Gastrocnemius medialis (tissue), 4 donors: ENCODE measurements at regions not wholly inside any gene's neighbourhood (a gene's known extent, or its start where the extent isn't known, plus 50 kb on each side); places are given as distances from the start of the nearest gene placed in this dataset.

Experiments
- ATAC-seq, 2 donors: fragments of 150-250 bp; one replicate each; pipeline ENCODE4 v1.9.1; 2016
- DNase-seq, 2 donors: peaks; one replicate each; pipeline ENCODE4 v3.0.0-alpha.2; 2019
- H3K27ac ChIP-seq, 4 donors: fragments of 200-600 bp; sonication (generic); 1 replicate in 1 of 4; 2 replicates in 3 of 4; pipeline ENCODE4 v1.5.1; 2016 to 2018; ENCODE audit warnings: mild to moderate bottlenecking in 2 of 4, moderate library complexity in 1 of 4
- H3K27me3 ChIP-seq, 3 donors: fragments of 200-600 bp; sonication (generic) in 2 of 3; 1 replicate in 1 of 3; 2 replicates in 2 of 3; pipeline versions ENCODE4 v1.5.1 to v1.6.0; 2016 to 2019; ENCODE audit warnings: mild to moderate bottlenecking in 1 of 3, moderate library complexity in 1 of 3
- H3K36me3 ChIP-seq, 2 donors: fragments of 200-600 bp; sonication (generic) in 1 of 2; one replicate each; pipeline ENCODE4 v1.5.1; 2017 to 2018
- H3K4me1 ChIP-seq, 2 donors: fragments of 200-600 bp; sonication (generic) in 1 of 2; one replicate each; pipeline ENCODE4 v1.5.1; 2016 to 2017; ENCODE audit warnings: mild to moderate bottlenecking in 2 of 2
- H3K4me3 ChIP-seq, 4 donors: fragments of 200-600 bp; sonication (generic) in 3 of 4; 1 replicate in 1 of 4; 2 replicates in 3 of 4; pipeline ENCODE4 v1.5.1; 2016 to 2019; ENCODE audit warnings: mild to moderate bottlenecking in 2 of 4
- H3K9me3 ChIP-seq, 3 donors: fragments of 200-600 bp; sonication (generic) in 2 of 3; 1 replicate in 1 of 3; 2 replicates in 2 of 3; pipeline ENCODE4 v1.5.1; 2016 to 2019
- POLR2A ChIP-seq, 2 donors: fragments of 450-650 bp; IDR thresholded peaks; one replicate each; pipeline ENCODE4 v1.6.1; 2017; ENCODE audit warnings: antibody characterized with exemption in 2 of 2, mild to moderate bottlenecking in 2 of 2, moderate library complexity in 2 of 2
- in situ Hi-C, 4 donors: fragments of 200-750 bp; cut with MboI; loops; one replicate each; pipeline versions ENCODE4 v1.15.0 to v1.8.0; 2017; ENCODE audit warnings: low sequenced_read_pairs in 4 of 4
- intact Hi-C: fragments of 100-400 bp; cut with DNase I; formaldehyde crosslinking; loops from one replicate; pipeline ENCODE4 v1.15.1; 2023; ENCODE audit warnings: low total_unique reads
- TF ChIP-seq, protein P1 (sequence below), 5 experiments: fragments of 450-650 bp in 3 of 5; fragments of 200-600 bp in 2 of 5; sonication (generic) in 2 of 5; IDR thresholded peaks in 4 of 5; conservative IDR thresholded peaks in 1 of 5; 1 replicate in 4 of 5; 2 replicates in 1 of 5; pipeline ENCODE4 v1.5.1; 2016 to 2019; ENCODE audit warnings: antibody characterized with exemption in 5 of 5, mild to moderate bottlenecking in 3 of 5, moderate library complexity in 3 of 5

DNA sequence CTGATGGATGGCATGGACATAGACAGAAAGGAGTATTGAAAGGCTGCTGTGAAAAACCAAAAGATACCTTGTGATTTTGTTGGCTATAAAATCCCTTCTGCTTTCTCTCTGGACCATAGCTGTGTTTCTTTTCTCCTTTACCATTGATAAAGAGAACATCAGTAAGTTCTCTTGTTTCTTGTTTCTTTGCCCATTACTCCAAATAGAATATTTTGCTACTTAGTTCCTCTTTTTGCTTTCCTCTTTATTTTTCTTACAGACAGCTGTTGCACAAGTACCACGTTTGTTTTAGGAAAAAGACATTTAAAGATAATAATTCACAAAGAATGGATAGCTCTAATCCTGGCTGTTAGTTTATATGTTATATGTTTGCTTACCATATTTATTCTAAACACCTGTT is 1129.2 kb downstream of the DTWD2 start:
- intact Hi-C loops = no loop called here
- Histone ChIP-seq H3K27ac (no peak overlapping the region), H3K27me3 (no peaks in the 10 kb centered on the region), H3K4me1 (no peaks in the 10 kb centered on the region), H3K36me3 (no peaks in the 10 kb centered on the region), H3K9me3 (no peaks in the 10 kb centered on the region), H3K4me3 (no peak overlapping the region)
- in situ Hi-C loops = no loop called here
- TF ChIP-seq, protein P1, sequence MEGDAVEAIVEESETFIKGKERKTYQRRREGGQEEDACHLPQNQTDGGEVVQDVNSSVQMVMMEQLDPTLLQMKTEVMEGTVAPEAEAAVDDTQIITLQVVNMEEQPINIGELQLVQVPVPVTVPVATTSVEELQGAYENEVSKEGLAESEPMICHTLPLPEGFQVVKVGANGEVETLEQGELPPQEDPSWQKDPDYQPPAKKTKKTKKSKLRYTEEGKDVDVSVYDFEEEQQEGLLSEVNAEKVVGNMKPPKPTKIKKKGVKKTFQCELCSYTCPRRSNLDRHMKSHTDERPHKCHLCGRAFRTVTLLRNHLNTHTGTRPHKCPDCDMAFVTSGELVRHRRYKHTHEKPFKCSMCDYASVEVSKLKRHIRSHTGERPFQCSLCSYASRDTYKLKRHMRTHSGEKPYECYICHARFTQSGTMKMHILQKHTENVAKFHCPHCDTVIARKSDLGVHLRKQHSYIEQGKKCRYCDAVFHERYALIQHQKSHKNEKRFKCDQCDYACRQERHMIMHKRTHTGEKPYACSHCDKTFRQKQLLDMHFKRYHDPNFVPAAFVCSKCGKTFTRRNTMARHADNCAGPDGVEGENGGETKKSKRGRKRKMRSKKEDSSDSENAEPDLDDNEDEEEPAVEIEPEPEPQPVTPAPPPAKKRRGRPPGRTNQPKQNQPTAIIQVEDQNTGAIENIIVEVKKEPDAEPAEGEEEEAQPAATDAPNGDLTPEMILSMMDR (IDR thresholded peaks at IDR 0.05 in 4 of 5, conservative IDR thresholded peaks at IDR 0.05 in 1 of 5) = no peak
- TF ChIP-seq POLR2A (IDR thresholded peaks at IDR 0.05) = no peak
- DNase-seq (no peak), ATAC-seq (no peak)

DNA sequence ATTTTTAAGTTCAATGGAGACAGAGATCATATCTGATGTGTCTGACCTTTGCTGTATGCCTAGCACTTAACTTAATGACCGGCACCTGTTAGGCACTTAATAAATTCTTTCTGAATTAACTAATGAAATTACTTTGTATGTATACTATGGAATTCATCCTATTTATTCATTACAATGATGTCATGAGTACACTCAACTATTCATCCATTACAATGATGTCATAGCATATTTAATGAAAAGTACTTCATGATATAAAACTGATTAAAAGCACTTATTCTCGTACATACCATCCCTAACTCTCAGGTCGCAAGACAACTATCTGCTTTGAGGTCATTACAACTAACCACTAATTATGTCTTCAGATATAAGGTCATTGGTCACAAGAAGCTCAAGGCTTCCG is 1131.6 kb downstream of the DTWD2 start:
- intact Hi-C loops = no loop called here
- no peaks in the 10 kb centered on the region for H3K36me3 ChIP-seq
- H3K4me3 ChIP-seq = no peak overlapping the region
- DNase-seq = no peak
- H3K9me3 ChIP-seq = no peaks in the 10 kb centered on the region
- no peak overlapping the region for H3K27ac ChIP-seq
- ATAC-seq = no peak
- no peaks in the 10 kb centered on the region for H3K4me1 ChIP-seq
- in situ Hi-C loops = no loop called here
- H3K27me3 ChIP-seq = no peaks in the 10 kb centered on the region
- TF ChIP-seq POLR2A (IDR thresholded peaks at IDR 0.05) = no peak
- TF ChIP-seq, protein P1 (IDR thresholded peaks at IDR 0.05 in 4 of 5, conservative IDR thresholded peaks at IDR 0.05 in 1 of 5) = no peak

DNA sequence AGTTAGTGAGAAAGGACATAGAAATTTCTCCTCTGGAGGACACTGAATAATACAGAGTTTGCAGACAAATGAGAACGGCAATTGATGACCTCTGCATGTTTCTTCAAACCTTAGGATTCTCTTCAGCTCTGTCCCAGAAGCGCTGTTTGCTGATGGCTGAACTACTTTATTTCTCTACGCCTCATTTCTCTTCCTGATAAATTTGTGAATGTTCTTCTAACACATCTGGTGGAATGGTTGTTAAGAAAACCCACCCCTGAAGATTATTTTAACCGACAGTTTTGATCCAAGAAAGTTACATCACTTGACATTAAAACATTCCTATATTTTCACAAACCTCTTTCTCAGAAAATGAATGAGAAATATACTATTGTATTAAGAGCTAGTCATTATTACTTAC is 1150.6 kb downstream of the DTWD2 start:
- Histone ChIP-seq H3K27me3 (no peaks in the 10 kb centered on the region), H3K27ac (no peak overlapping the region)
- intact Hi-C loops = no loop called here

DNA sequence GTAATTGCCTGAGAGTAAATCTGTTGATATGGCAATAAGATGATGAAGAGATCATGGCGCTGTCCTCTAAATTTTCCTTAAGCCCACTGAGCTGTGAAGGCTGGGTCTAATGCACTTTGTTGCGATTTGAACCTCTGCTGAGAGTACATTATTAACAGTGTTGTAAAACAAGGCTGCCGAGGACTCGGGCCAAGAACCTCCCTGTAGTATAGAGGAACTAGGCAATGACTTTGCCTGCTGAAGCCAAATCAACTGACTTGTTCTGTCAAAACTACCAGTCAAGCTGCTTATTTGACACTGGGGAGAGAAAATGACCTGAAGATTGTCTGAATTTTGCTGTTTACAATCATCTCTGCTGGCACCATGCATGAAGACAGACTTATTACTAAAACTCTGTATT is 1154.7 kb downstream of the DTWD2 start:
- TF ChIP-seq, protein P1 (IDR thresholded peaks at IDR 0.05 in 4 of 5, conservative IDR thresholded peaks at IDR 0.05 in 1 of 5) = no peak
- no peak for TF ChIP-seq POLR2A (IDR thresholded peaks at IDR 0.05)
- Histone ChIP-seq H3K27me3 (no peaks in the 10 kb centered on the region), H3K4me1 (no peaks in the 10 kb centered on the region), H3K27ac (no peak overlapping the region), H3K36me3 (no peaks in the 10 kb centered on the region), H3K9me3 (no peaks in the 10 kb centered on the region), H3K4me3 (no peak overlapping the region)
- DNase-seq (peak in 1 of 2 donors; percentile 13), ATAC-seq (no peak)
- intact Hi-C loops (no loop called here), in situ Hi-C loops (no loop called here)

More for the DNA sequence above, 1150.6 kb downstream of the DTWD2 start:
- Histone ChIP-seq H3K4me3 (no peak overlapping the region), H3K9me3 (no peaks in the 10 kb centered on the region), H3K4me1 (no peaks in the 10 kb centered on the region), H3K36me3 (no peaks in the 10 kb centered on the region)
- TF ChIP-seq, protein P1 (IDR thresholded peaks at IDR 0.05 in 4 of 5, conservative IDR thresholded peaks at IDR 0.05 in 1 of 5) = no peak
- TF ChIP-seq POLR2A (IDR thresholded peaks at IDR 0.05) = no peak
- in situ Hi-C loops = no loop called here
- ATAC-seq = no peak
- DNase-seq = no peak

DNA sequence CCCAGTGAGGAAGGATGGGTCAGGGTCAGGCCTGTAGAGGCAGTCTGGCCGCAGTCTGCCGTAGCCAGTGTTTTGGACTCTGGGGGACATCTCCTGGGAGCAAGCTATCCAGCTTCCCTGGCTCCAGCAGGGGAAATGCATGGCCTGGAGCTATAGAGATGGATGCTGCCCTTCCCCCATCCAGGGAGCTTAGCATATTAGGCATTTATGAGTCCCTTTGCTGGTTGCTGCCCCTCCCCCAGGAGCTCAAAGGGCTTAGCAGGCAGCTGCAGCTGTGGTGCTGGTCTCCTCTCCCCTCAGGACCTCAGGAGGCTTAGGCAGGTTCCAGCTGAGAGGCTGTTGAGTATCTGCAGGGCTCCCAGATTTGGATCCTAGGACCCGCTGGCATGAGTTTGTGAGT is 1158.7 kb downstream of the DTWD2 start:
- in situ Hi-C loops = no loop called here

More for the DNA sequence above, 1158.7 kb downstream of the DTWD2 start:
- no peaks in the 10 kb centered on the region for H3K4me1 ChIP-seq
- H3K27me3 ChIP-seq = no peaks in the 10 kb centered on the region
- DNase-seq (no peak), ATAC-seq (no peak)
- H3K4me3 ChIP-seq = no peak overlapping the region
- intact Hi-C loops = no loop called here
- H3K36me3 ChIP-seq = no peaks in the 10 kb centered on the region
- H3K27ac ChIP-seq = no peak overlapping the region
- no peaks in the 10 kb centered on the region for H3K9me3 ChIP-seq
- TF ChIP-seq, protein P1 (IDR thresholded peaks at IDR 0.05 in 4 of 5, conservative IDR thresholded peaks at IDR 0.05 in 1 of 5) = no peak
- TF ChIP-seq POLR2A (IDR thresholded peaks at IDR 0.05) = no peak
